GM12865 (cell line): ENCODE measurements at regions not wholly inside any gene's neighbourhood (a gene's known extent, or its start where the extent isn't known, plus 50 kb on each side); places are given as distances from the start of the nearest gene placed in this dataset.
"Not testable (repeated sequence)": the region's sequence is repeated elsewhere in the genome, so short reads cannot be mapped to it uniquely, and the experiment has no call there.

Source experiments
- DNase-seq: peaks from one replicate; pipeline ENCODE4 v3.0.0; 2010; ENCODE audit warnings: low read depth
- H3K4me3 ChIP-seq: 2 replicates; pipeline ENCODE4 v1.5.1; 2011; ENCODE audit warnings: mild to moderate bottlenecking, low read depth, low read length, control low read depth
- TF ChIP-seq, protein P1 (sequence below): IDR thresholded peaks from 2 replicates; pipeline ENCODE4 v1.5.1; 2011; ENCODE audit warnings: low read length, control low read depth, low read depth, inconsistent platforms; ENCODE audit not compliant: insufficient read depth; ENCODE audit errors: missing control alignments

- not testable (repeated sequence) for H3K4me3 ChIP-seq, DNase-seq
Measured at GRCh38 chr10:77740396-77740795, 102.8 kb upstream of the KCNMA1 start.

DNA sequence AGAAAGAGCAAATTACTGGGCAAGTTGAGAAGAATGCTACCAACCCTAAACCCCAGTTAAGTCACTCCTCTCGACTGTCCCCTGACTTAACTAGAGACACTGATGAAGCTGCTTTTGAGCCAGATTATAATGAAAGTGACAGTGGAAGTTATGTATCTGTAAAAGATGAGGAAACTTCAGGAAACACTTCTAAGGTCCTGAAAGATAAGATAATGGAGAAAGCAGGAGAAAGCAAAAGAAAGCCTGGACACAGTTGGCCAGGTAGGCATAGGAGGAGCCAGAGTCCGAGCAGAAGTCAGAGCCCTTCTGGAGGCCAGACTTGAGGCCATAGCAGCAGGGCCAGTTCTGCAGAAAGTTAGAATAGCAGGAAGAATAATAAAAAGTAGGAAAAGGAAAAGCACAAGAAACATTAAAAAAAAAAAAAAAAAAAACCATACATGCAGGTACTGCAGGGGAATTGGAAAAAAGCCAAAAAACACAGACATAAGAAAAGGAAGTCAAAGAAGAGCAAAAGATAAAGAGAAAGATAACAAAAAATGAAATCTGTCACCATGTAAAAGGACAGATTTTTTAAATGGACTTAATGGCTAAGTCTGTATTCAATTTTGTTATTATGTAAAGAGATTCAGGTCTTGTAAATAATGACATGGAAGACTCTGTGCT is 101.0 kb upstream of the KCNMA1 start:
- TF ChIP-seq, protein P1, sequence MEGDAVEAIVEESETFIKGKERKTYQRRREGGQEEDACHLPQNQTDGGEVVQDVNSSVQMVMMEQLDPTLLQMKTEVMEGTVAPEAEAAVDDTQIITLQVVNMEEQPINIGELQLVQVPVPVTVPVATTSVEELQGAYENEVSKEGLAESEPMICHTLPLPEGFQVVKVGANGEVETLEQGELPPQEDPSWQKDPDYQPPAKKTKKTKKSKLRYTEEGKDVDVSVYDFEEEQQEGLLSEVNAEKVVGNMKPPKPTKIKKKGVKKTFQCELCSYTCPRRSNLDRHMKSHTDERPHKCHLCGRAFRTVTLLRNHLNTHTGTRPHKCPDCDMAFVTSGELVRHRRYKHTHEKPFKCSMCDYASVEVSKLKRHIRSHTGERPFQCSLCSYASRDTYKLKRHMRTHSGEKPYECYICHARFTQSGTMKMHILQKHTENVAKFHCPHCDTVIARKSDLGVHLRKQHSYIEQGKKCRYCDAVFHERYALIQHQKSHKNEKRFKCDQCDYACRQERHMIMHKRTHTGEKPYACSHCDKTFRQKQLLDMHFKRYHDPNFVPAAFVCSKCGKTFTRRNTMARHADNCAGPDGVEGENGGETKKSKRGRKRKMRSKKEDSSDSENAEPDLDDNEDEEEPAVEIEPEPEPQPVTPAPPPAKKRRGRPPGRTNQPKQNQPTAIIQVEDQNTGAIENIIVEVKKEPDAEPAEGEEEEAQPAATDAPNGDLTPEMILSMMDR, result no peak
- no peak overlapping the region for H3K4me3 ChIP-seq
- no peak for DNase-seq

GRCh38 chr10:77737608-77738007 is 100.0 kb upstream of the KCNMA1 start:
- TF ChIP-seq, protein P1, result no peak
- DNase-seq, result no peak
- no peak overlapping the region for H3K4me3 ChIP-seq

- DNase-seq, H3K4me3 ChIP-seq: not testable (repeated sequence)
Measured at GRCh38 chr10:77735136-77735535, 97.5 kb upstream of the KCNMA1 start.

DNA sequence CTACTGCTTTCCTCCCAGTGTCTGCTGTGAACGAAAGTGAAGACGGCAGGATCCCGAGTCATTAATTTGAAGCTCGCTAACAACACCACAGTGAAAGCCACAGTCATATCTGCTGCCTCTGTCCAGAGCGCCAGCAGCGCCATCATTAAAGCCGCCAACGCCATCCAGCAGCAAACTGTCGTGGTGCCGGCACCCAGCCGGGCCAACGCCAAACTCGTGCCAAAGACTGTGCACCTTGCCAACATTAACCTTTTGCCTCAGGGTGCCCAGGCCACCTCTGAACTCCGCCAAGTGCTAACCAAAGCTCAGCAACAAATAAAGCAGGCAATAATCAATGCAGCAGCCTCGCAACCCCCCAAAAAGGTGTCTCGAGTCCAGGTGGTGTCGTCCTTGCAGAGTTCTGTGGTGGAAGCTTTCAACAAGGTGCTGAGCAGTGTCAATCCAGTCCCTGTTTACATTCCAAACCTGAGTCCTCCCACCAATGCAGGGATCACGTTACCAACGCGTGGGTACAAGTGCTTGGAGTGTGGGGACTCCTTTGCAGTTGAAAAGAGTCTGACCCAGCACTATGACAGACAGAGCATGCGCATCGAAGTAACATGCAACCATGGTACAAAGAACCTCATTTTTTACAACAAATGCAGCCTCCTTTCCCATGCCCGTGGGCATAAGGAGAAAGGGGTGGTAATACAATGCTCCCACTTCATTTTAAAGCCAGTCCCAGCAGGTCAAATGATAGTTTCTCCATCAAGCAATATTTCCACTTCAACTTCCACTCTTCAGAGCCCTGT is 94.8 kb upstream of the KCNMA1 start:
- no peak for DNase-seq
- TF ChIP-seq, protein P1, result no peak
- H3K4me3 ChIP-seq, result no peak overlapping the region

- TF ChIP-seq, protein P1, result no peak
- DNase-seq, result no peak
- H3K4me3 ChIP-seq, result no peak overlapping the region
Measured at GRCh38 chr10:77727481-77727880, 89.9 kb upstream of the KCNMA1 start.

GRCh38 chr10:77726732-77727131 is 89.1 kb upstream of the KCNMA1 start:
- no peak for DNase-seq
- no peak overlapping the region for H3K4me3 ChIP-seq

More at GRCh38 chr10:77726732-77727131, 89.1 kb upstream of the KCNMA1 start:
- TF ChIP-seq, protein P1, result no peak
